HG03135 (cell line): ENCODE measurements at regions not wholly inside any gene's neighbourhood (a gene's known extent, or its start where the extent isn't known, plus 50 kb on each side); places are given as distances from the start of the nearest gene placed in this dataset.

Experiments
- ATAC-seq: cut with Tn5 transposase; IDR thresholded peaks from one replicate; pipeline ENCODE4 v1.9.1; 2021; ENCODE audit warnings: mild to moderate bottlenecking, moderate library complexity; ENCODE audit not compliant: unreplicated experiment

DNA sequence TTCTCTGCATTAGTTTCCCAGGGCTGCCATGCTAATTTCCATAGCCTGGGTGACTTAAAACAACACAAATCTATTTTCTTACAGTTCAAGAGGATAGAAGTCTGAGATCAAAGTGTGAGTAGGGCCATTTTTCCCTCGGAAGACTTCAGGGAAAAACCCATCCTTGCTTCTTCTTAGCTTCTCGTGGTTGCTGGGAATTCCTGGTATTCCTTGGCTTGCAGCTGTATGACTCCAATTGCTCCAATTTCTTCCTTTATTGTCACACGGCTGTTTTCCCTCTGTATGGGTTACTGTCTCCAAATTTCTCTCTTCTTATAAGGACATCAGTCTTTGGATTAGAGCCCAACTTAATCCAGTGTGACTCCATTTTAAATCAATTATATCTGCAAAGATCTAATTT is 128.4 kb upstream of the JAG1 start:
- no peak for ATAC-seq

DNA sequence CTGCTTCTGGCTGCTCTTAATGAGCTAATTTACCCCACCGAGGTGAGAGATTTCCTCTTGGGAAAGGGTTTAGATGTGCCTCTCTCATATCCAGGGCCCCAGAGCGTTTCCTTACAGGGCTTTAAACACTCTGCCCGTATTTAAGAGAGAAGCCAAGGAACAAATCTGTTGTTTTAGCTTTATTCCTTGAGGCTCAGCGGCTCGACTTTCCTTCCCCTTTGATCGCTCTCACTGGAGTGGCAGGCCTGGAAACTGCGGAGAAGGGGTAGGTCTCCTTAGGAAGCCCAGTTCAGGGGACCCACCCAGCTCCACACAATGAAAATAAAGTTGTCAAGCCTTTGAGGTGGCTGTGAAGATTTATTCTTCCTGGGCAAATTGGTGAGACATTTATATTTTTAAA is 132.0 kb upstream of the JAG1 start:
- ATAC-seq: no peak

DNA sequence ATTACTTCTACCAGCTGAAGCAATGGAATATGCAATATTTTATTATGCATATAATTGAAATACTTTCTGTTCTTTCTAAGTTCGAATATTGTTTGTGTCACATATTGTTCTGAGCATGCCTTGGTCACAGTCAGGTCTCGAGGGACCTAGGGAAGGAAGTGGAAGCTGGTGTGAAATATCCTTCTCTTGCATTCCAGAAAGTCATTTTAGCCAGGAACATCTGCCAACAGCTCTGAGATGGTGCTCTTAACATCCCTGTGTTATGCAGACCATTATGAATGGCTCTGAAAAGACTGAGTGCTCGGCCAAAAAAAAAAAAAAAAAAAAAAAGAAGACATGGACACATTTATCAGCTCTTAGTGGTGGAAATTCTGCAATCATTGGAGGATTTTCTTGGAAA is 132.7 kb upstream of the JAG1 start:
- ATAC-seq: no peak

DNA sequence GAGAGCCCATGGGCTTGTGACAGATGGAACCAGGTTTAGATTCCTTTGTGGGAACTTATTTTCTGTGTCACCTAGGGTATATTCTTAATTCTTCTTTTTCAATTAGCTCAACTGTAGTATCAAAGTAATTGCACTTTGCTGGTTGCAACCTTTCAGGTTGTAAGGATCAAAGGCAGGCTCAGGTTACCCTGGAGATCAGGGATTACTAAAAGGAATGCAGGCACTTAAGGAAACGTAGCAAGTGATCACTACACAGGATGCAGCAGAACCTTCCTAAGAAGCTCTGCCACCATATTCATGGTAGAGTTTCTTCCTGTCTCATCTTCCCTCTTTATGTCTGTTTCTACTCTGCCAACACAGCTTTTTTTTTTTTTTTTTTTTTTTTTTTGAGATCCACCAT is 133.2 kb upstream of the JAG1 start:
- no peak for ATAC-seq

- no peak for ATAC-seq
Measured at GRCh38 chr20:10812759-10813327, 139.0 kb upstream of the JAG1 start.

DNA sequence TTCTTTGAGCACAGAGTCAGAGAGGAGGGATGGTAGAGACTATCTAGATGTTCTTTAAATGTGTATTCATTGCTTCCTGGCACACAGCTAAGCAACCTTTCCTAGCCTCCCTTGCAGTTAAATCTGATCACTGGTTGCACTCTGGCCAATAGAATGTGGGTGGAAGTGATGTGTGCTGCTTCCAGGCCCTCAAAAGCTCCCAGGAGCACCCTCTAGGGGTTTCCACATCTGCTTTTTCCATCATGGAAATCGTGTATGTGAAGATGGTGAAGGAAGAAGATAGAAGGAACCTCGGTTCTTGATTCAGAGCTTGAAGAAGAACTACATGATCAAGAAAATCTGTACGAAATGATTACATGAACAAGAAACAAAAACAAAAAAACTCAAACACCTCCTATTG is 149.8 kb upstream of the JAG1 start:
- ATAC-seq: no peak

DNA sequence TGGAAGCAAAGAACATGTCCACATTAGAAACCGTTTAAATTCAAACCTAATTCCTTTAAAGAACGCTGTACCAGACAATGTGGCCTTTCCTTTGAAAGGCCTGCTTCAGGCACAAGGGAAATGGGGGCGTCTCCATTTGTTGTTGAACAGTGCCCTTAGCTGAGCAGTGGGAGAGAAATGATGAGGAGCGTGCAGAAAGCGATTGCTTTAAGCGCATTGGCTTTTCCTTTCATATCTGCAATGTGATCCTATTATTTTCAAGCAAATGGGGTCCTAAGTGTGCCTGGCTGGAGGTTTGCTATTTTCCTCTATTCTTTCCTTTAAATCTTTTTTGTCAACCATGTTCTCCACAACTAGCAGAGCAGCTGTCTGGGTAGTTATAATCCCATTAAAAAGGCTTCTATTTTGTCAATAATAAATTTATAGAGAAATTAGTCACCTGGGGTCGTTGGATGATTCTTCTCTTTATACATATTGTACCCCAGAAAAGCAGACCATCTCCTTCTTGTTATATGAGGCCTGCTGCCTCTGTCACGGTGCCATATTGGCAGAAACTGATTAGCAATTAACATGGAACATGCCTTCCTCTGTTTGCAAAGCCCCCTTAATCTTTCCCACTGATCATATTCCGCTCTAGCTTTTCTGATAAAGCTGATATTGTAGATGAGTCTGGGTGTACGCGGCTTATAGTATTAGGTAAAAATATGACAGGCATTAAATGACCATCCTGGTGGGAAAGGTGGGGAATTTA is 151.1 kb upstream of the JAG1 start:
- ATAC-seq: no peak

DNA sequence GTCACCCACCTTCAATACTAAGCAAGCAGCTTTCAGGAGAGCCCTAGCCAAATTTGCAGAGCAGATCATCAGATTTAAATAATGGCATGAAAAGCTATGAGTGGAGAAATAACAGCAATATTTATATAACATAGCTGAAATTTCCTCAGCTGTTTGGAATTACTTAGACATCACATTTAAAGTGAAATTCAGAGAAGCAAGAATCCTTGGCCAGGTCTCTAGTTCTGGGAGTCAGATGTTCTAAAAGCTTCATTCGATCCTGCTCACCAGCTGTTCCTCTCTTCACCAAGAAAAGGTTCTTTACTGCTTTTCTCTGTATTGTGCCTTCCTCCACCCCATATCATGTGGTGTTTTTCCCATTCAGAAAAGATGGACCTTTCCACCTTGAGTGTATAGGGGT is 152.3 kb upstream of the JAG1 start:
- no peak for ATAC-seq

DNA sequence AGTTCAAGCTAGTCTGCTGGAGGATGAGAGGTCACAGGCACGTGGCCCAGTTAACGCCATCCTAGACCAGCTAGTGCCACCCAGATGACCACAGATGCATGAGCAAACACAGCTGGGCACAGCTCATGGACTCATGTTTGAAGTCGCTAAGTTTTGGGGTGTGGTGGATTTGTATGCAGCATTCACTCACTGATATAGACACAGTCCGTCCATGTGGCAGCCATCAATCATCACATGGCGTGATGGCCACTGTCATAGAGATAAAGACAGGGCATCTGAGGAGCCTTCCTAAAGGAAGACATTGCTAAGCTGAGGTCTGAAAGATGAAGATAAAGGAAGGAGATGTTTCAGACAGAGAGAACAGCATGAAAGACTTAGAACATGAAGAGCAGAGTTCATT is 154.4 kb upstream of the JAG1 start:
- ATAC-seq: no peak

DNA sequence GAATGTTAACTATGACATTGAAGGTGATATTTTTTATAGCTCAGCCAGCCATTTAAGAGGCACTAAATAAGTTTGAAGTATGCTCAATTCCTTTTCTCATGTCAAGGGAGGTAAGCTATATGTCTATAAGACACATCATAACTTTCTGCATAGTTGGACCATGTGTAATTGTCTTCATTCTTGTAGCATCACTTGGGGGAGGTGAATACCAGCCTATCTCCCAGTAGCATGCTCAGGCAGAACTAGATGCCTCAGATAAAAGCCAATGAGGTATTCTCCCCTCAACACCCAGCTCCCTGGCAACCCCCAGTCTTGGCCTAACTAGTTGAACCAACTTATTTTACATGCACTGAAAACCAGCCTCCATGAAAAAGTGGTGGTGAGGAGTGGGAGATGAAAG is 158.3 kb upstream of the JAG1 start:
- no peak for ATAC-seq

GRCh38 chr20:10837901-10838300 is 164.1 kb upstream of the JAG1 start:
- no peak for ATAC-seq

DNA sequence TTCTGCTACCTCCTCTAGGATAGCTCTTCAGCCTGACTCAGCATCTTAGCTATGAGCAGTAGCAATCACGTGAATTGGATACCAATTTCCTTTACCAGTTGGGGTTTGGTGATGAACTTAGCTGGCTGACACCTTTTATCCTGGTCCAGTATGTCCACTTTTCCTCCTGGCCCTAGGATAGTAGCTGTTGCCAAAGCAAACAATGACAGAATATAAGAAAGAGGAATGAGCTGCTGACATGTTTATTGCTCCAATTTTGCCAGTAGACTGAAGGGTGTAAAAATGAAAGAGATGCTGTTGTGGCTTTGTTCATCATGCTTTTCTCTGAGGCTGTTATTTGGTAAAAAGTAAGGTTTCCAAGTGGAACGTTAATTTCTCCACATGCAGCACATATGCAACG is 168.3 kb upstream of the JAG1 start:
- no peak for ATAC-seq

- no peak for ATAC-seq
Measured at GRCh38 chr20:10843146-10843711, 169.4 kb upstream of the JAG1 start.

DNA sequence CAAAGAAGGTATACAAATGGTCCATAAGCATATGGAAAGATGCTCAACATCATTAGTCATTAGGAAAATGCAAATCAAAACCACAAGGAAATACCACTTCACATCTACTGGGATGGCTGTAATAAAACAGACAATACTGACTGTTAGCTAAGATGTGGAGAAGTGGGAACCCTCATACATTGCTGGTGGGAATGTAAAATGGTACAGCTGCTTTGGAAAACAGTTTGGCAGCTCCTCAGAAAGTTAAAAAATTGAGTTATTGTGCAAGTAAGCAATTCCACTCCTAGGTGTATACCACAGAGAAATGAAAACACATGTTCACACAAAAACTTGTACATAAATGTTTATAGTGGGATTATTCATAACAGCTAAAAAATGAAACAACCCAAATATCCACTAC is 173.0 kb upstream of the JAG1 start:
- no peak for ATAC-seq

DNA sequence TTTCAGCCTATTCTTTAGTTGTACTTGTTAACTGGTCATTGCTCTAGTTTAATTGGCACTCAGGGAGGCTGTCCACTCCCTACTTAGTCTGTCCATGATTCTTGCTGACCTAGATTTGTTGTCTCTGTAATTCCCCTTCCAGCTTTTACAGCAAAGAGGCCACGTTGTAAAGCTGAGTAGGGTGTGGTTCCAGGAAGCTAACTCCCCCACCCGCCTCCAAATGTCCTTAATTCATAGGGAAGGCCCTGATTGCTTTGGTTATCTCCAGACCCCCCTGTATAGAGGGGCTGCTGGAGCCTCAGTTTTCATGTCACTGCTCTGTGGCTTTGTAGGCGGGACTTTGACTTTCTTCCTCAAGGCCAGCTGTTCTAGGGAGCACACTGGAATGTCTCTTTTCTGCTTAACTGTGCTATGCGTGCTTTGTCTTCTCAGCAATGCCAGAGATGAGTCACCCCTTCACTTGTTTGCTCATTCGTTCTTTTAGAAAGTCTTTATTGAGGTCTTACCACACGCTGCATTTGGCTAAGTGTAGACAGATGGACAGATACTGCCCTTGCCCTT is 175.1 kb upstream of the JAG1 start:
- ATAC-seq: no peak

DNA sequence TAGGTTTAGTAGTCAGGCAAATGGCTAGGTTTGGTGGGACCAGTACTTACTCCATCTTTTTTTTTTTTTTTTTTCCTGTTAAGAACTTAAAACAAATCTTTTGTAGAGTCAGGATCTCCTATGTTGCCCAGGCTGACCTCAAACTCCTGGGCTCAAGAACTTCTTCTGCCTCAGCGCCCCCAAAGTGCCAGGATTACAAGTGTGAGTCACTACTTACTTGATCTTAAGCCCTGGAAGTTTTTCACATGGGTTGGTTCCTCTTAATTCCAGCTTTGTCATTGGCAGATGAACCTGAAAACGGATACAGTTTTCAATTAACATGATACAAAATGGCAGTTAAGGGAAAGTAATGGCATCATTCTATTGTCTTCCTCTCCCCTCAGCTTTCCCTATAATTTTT is 179.4 kb upstream of the JAG1 start:
- no peak for ATAC-seq

DNA sequence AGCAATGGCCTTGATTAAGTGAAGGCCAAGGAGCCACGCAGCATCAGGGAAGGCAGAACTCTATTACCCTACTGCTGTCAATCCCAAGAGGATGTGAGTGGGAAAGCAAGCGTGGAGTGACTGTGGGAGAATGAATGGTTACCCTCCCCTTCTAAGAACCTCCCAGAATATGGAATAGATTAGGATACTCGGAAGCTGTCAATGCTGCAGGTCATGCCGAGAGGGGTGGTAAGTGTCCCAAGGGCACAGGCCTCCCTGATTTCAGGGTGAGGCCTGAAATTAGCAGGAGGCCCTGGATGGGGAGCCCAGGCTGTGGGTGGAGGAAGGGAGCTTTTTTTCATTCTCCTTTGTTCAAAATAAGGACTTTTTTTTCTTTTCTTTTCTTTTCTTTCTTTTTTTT is 179.9 kb upstream of the JAG1 start:
- no peak for ATAC-seq

GRCh38 chr20:10854976-10855375 is 181.2 kb upstream of the JAG1 start:
- ATAC-seq: no peak

DNA sequence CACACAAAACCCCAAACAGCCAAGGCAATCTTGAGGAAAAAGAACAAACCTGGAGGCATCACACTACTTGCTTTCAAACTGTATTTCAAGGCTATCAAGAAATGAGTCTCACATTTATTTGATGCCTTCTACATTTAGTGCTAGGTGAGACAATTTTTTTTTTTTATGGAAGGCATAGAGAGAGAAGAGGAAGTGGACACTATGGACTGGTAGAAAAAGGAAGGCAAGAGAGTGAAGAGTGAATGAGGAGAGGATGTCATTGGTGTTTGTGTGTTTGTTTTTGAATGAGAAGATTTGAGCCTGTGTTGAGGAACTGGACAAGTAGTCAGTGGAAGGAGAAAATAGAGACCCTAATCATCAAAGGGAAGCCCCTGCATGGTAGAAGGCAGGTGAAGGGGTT is 182.0 kb upstream of the JAG1 start:
- ATAC-seq: no peak

- no peak for ATAC-seq
Measured at GRCh38 chr20:10856237-10857015, 182.6 kb upstream of the JAG1 start.

GRCh38 chr20:10857352-10858070 is 183.7 kb upstream of the JAG1 start:
- ATAC-seq: no peak
